ENCODE measurements at regions not wholly inside any gene's neighbourhood (a gene's known extent, or its start where the extent isn't known, plus 50 kb on each side); places are given as distances from the start of the nearest gene placed in this dataset.

- H3K4me3 ChIP-seq: no peak overlapping the region
- no peaks in the 10 kb centered on the region for H3K4me1 ChIP-seq
- no peaks in the 10 kb centered on the region for H3K36me3 ChIP-seq
- no peak for TF ChIP-seq CTCF (IDR thresholded peaks at IDR 0.05 in 4 of 5, conservative IDR thresholded peaks at IDR 0.05 in 1 of 5)
- no peak for TF ChIP-seq POLR2A (IDR thresholded peaks at IDR 0.05)
- no peak for ATAC-seq
- no peaks in the 10 kb centered on the region for H3K27me3 ChIP-seq
- no peak for DNase-seq
- intact Hi-C loops (cut with DNase I; ENCODE audit: low total_unique reads) (no loop called here), in situ Hi-C loops (cut with MboI; ENCODE audit: low sequenced_read_pairs in 4 of 4) (no loop called here)
- H3K27ac ChIP-seq: no peak overlapping the region
- H3K9me3 ChIP-seq: no peaks in the 10 kb centered on the region
These were observed 396.2 kb upstream of the ST6GAL2 start for GRCh38 chr2:107282135-107282534.

GRCh38 chr2:107285621-107286299 is 399.8 kb upstream of the ST6GAL2 start:
- no peak for DNase-seq
- TF ChIP-seq CTCF (IDR thresholded peaks at IDR 0.05 in 4 of 5, conservative IDR thresholded peaks at IDR 0.05 in 1 of 5): no peak
- no peak for TF ChIP-seq POLR2A (IDR thresholded peaks at IDR 0.05)
- no peak overlapping the region for H3K4me3 ChIP-seq
- H3K27me3 ChIP-seq: no peaks in the 10 kb centered on the region
- intact Hi-C loops (cut with DNase I; ENCODE audit: low total_unique reads): no loop called here
- H3K36me3 ChIP-seq: no peaks in the 10 kb centered on the region
- no peak for ATAC-seq
- no peaks in the 10 kb centered on the region for H3K9me3 ChIP-seq
- H3K4me1 ChIP-seq: no peaks in the 10 kb centered on the region
- in situ Hi-C loops (cut with MboI; ENCODE audit: low sequenced_read_pairs in 4 of 4): no loop called here
- no peak overlapping the region for H3K27ac ChIP-seq

GRCh38 chr2:107290041-107290440 is 404.1 kb upstream of the ST6GAL2 start:
- no peaks in the 10 kb centered on the region for H3K4me1 ChIP-seq
- intact Hi-C loops (cut with DNase I; ENCODE audit: low total_unique reads) (no loop called here), in situ Hi-C loops (cut with MboI; ENCODE audit: low sequenced_read_pairs in 4 of 4) (no loop called here)
- no peaks in the 10 kb centered on the region for H3K36me3 ChIP-seq
- no peak for TF ChIP-seq POLR2A (IDR thresholded peaks at IDR 0.05)
- TF ChIP-seq CTCF (IDR thresholded peaks at IDR 0.05 in 4 of 5, conservative IDR thresholded peaks at IDR 0.05 in 1 of 5): no peak
- H3K27ac ChIP-seq: no peak overlapping the region
- DNase-seq (no peak), ATAC-seq (no peak)
- H3K9me3 ChIP-seq: no peaks in the 10 kb centered on the region
- H3K4me3 ChIP-seq: no peak overlapping the region
- H3K27me3 ChIP-seq: no peaks in the 10 kb centered on the region

- Histone ChIP-seq H3K4me1 (no peaks in the 10 kb centered on the region), H3K9me3 (no peaks in the 10 kb centered on the region), H3K27ac (no peak overlapping the region), H3K4me3 (no peak overlapping the region), H3K27me3 (no peaks in the 10 kb centered on the region), H3K36me3 (no peaks in the 10 kb centered on the region)
- DNase-seq: no peak
- in situ Hi-C loops (cut with MboI; ENCODE audit: low sequenced_read_pairs in 4 of 4): no loop called here
- ATAC-seq: no peak
- intact Hi-C loops (cut with DNase I; ENCODE audit: low total_unique reads): no loop called here
- no peak for TF ChIP-seq POLR2A (IDR thresholded peaks at IDR 0.05)
These were observed 418.0 kb upstream of the ST6GAL2 start for GRCh38 chr2:107303964-107304363.

GRCh38 chr2:107305966-107306365 is 420.0 kb upstream of the ST6GAL2 start:
- no peaks in the 10 kb centered on the region for H3K4me1 ChIP-seq
- DNase-seq (no peak), ATAC-seq (no peak)
- in situ Hi-C loops (cut with MboI; ENCODE audit: low sequenced_read_pairs in 4 of 4) (no loop called here), intact Hi-C loops (cut with DNase I; ENCODE audit: low total_unique reads) (no loop called here)
- TF ChIP-seq POLR2A (IDR thresholded peaks at IDR 0.05): no peak
- TF ChIP-seq CTCF (IDR thresholded peaks at IDR 0.05 in 4 of 5, conservative IDR thresholded peaks at IDR 0.05 in 1 of 5): no peak
- peaks cover 0 to 5% (median 0%) of the 10 kb centered on the region in 3 donors for H3K9me3 ChIP-seq
- no peaks in the 10 kb centered on the region for H3K36me3 ChIP-seq
- no peak overlapping the region for H3K27ac ChIP-seq
- H3K27me3 ChIP-seq: no peaks in the 10 kb centered on the region
- no peak overlapping the region for H3K4me3 ChIP-seq

All from gastrocnemius medialis (tissue), 4 donors.